GM18873 (cell line): ENCODE measurements at regions not wholly inside any gene's neighbourhood (a gene's known extent, or its start where the extent isn't known, plus 50 kb on each side); places are given as distances from the start of the nearest gene placed in this dataset.

ENCODE experiments used
- ATAC-seq: cut with Tn5 transposase; IDR thresholded peaks from one replicate; pipeline ENCODE4 v1.9.1; 2021; ENCODE audit warnings: mild to moderate bottlenecking, moderate library complexity, moderate number of reproducible peaks; ENCODE audit not compliant: unreplicated experiment, low FRiP score

DNA sequence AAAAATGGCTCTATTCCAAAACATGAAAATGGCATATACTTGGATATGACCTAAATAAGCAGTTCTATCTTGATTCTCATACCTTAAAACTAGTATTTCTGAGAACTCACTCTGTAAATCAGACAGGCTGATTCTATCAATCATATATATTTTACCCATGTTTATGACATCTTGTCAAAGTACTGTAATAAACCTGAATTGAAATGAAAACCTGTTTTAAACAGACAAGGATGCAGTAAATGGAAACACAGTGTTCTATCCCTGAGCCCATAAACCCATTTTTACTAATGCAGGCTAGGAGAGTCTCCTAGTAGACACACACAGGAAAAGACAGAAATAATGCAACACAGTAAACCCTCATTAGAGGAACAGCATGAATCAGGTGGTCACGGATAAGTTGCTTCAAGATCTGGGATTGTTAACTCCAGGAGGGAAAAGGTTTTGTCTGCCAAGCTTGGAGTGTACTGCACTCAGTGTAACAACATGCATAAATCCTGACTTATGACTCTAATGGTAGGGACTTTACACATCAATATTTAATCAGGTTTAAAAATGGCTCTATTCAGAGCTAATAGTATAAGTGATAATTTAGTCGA, 93.6 kb upstream of the CPNE8 start:
- no peak for ATAC-seq

DNA sequence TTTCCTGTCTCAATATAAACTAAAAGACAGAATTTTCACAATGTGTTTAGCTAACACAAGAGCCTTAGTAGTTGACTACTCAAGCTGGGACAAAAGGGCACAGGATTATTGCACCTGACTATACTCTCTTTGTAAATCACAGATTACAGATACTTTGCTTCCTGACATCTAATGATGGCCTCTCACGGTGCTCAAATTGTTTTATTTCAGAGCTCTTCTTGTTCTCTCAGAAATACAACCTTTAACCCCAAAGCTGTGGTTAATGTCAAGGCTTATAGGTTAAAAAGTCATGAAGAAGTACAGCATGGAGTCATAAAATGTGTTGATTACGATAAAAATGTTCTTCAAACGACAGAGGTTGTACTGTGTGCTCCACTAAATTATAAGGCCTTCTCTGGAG, 89.9 kb upstream of the CPNE8 start:
- ATAC-seq, result no peak

DNA sequence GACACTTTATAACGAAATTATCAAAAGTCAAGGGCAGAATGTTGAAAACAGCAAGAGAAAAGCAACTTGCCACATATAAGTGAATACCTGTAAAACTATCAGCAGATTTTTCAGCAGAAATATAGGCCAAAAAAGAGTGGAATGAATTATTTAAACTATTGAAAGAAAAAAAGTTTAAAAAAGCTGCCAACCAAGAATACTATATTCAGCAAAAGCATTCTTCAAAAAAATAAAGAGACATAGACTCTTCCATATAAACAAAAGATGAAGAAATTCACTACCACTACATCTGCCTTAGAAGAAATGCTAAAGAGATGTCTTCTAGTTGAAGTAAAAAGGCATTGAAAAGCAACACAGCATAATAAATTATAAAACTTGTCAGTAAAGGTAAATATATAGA, 80.6 kb upstream of the CPNE8 start:
- ATAC-seq, result no peak

GRCh38 chr12:38984388-38984787, 79.0 kb upstream of the CPNE8 start:
- ATAC-seq, result no peak

- no peak for ATAC-seq
These were observed 77.8 kb upstream of the CPNE8 start for GRCh38 chr12:38983117-38983571.

- no peak for ATAC-seq
These were observed 71.7 kb upstream of the CPNE8 start for GRCh38 chr12:38977132-38977531.

- ATAC-seq, result no peak
These were observed 64.3 kb upstream of the CPNE8 start for GRCh38 chr12:38969706-38970105.

DNA sequence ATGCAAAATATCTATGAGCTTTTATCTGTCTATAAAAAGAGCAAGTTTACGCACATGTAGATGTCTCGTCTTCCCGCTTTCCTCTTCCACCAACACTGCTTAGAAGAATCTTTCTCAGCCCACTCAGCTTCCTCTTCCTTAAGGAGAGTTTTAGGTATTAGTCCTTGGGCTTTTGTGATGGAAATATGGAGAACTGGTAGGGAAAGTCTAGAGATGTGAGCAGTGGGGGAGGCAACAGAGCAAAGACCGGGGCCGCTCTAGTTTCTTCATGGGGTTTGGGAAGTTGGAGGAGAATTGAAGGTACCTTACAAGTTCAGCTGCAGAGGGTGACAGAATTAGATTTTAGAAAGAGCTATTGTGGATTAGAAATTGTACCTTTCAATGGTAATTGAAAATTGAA, 56.3 kb upstream of the CPNE8 start:
- ATAC-seq, result no peak

- no peak for ATAC-seq
These were observed 55.6 kb upstream of the CPNE8 start for GRCh38 chr12:38961012-38961411.

DNA sequence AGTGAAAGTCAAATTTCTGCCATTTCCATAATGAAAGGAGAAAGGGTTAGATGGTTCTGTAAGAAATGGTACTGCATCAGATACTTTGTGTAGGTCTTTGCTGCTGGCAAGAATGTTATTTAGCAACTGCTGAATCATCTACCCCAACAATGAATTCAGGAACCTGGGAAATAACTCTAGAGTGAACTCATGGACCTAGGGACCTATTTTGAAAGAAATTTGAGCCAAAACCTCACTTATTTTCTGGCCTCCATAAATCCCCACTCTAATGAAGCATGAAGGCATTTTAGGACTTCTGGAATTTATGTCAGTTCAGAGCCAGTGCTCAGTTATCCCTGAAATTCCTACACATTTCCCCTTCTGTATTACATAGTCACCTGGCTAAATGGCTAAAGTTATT, 50.9 kb upstream of the CPNE8 start:
- no peak for ATAC-seq
